Common myeloid progenitor, CD34-positive (primary cell): ENCODE measurements at regions not wholly inside any gene's neighbourhood (a gene's known extent, or its start where the extent isn't known, plus 50 kb on each side); places are given as distances from the start of the nearest gene placed in this dataset.

Source experiments
- CTCF ChIA-PET: fragments of 350-600 bp; sonication (Branson Sonifier 250); formaldehyde crosslinking; loops from one replicate; lab custom pipeline; 2021; ENCODE audit warnings: antibody characterized with exemption; lab: Charles Lee
- POLR2A ChIA-PET: fragments of 350-600 bp; sonication (Branson Sonifier 250); formaldehyde crosslinking; loops from one replicate; lab custom pipeline; 2021; ENCODE audit warnings: antibody characterized with exemption; lab: Charles Lee
- DNase-seq, 3 donors: peaks; one replicate each; pipeline versions ENCODE4 v3.0.0 to v3.0.0-alpha.2; 2013
- H3K27ac ChIP-seq, 2 experiments: 1 replicate in 1 of 2; 2 replicates in 1 of 2; pipeline ENCODE4 v1.7.0; 2013; ENCODE audit warnings: inconsistent platforms in 2 of 2, low read length in 2 of 2, mild to moderate bottlenecking in 2 of 2, low read depth in 1 of 2, moderate library complexity in 1 of 2; ENCODE audit not compliant: severe bottlenecking in 2 of 2, insufficient read depth in 1 of 2, poor library complexity in 1 of 2
- H3K27me3 ChIP-seq, 5 experiments: replicated peaks in 2 of 5; 1 replicate in 3 of 5; 2 replicates in 2 of 5; pipeline versions ENCODE4 v1.6.1 to v1.7.0; 2013; ENCODE audit warnings: low read length in 4 of 5, mild to moderate bottlenecking in 2 of 5, moderate library complexity in 2 of 5, inconsistent platforms in 1 of 5; ENCODE audit not compliant: insufficient read depth in 5 of 5, control insufficient read depth in 4 of 5
- H3K36me3 ChIP-seq, 4 experiments: 1 replicate in 2 of 4; 2 replicates in 2 of 4; pipeline versions ENCODE4 v1.6.1 to v1.7.0; 2013; ENCODE audit warnings: low read length in 3 of 4, control low read depth in 1 of 4, mild to moderate bottlenecking in 1 of 4; ENCODE audit not compliant: control insufficient read depth in 4 of 4, insufficient read depth in 4 of 4
- H3K4me1 ChIP-seq, 4 experiments: 1 replicate in 3 of 4; 2 replicates in 1 of 4; pipeline versions ENCODE4 v1.6.1 to v1.7.1; 2013; ENCODE audit warnings: low read length in 3 of 4, mild to moderate bottlenecking in 3 of 4, control low read depth in 1 of 4, inconsistent platforms in 1 of 4, moderate library complexity in 1 of 4; ENCODE audit not compliant: control insufficient read depth in 4 of 4, insufficient read depth in 4 of 4; ENCODE audit errors: control extremely low read depth in 1 of 4
- H3K4me3 ChIP-seq, 7 experiments: 1 replicate in 4 of 7; 2 replicates in 3 of 7; pipeline versions ENCODE4 v1.5.1 to v1.7.0; 2013; ENCODE audit warnings: mild to moderate bottlenecking in 7 of 7, low read length in 6 of 7, moderate library complexity in 6 of 7, inconsistent platforms in 2 of 7, low read depth in 2 of 7, control low read depth in 1 of 7; ENCODE audit not compliant: insufficient read depth in 4 of 7, control insufficient read depth in 1 of 7; ENCODE audit errors: extremely low read depth in 1 of 7
- H3K9me3 ChIP-seq, 5 experiments: 1 replicate in 4 of 5; 2 replicates in 1 of 5; pipeline versions ENCODE4 v1.6.1 to v1.7.1; 2013; ENCODE audit warnings: low read length in 4 of 5, mild to moderate bottlenecking in 2 of 5, inconsistent platforms in 1 of 5, low read depth in 1 of 5, moderate library complexity in 1 of 5; ENCODE audit not compliant: control insufficient read depth in 4 of 5, insufficient read depth in 2 of 5; ENCODE audit errors: control extremely low read depth in 1 of 5
- WGBS: methylation state at CpG from one replicate; pipeline ENCODE4 v1.1.5; 2013; ENCODE audit not compliant: insufficient coverage; 5-methylcytosine and 5-hydroxymethylcytosine counted together

GRCh38 chr10:128960517-128960916 lies 506.5 kb upstream of the MGMT start:
- no peaks in the 10 kb centered on the region for H3K36me3 ChIP-seq
- 62% methylated on average over 4 of the region's 8 CpGs for WGBS
- peaks cover 0 to 17% (median 2%) of the 10 kb centered on the region in 5 experiments for H3K27me3 ChIP-seq
- H3K4me1 ChIP-seq, result no peaks in the 10 kb centered on the region
- H3K4me3 ChIP-seq, result no peak overlapping the region
- ChIA-PET CTCF (no interaction called here), POLR2A (no interaction called here)
- peaks cover 0 to 3% (median 0%) of the 10 kb centered on the region in 5 experiments for H3K9me3 ChIP-seq
- no peak for DNase-seq
- no peak overlapping the region for H3K27ac ChIP-seq

GRCh38 chr10:128962182-128962581 lies 504.9 kb upstream of the MGMT start:
- no peaks in the 10 kb centered on the region for H3K4me1 ChIP-seq
- 97% methylated on average over 9 of the region's 10 CpGs for WGBS
- H3K4me3 ChIP-seq, result no peak overlapping the region
- peaks cover 0 to 3% (median 0%) of the 10 kb centered on the region in 5 experiments for H3K9me3 ChIP-seq
- H3K27me3 ChIP-seq, result peaks cover 2 to 20% (median 2%) of the 10 kb centered on the region in 5 experiments
- ChIA-PET CTCF (no interaction called here), POLR2A (no interaction called here)
- DNase-seq, result no peak
- no peaks in the 10 kb centered on the region for H3K36me3 ChIP-seq
- H3K27ac ChIP-seq, result no peak overlapping the region

- Histone ChIP-seq H3K27me3 (peaks cover 0 to 26% (median 2%) of the 10 kb centered on the region in 5 experiments), H3K9me3 (peaks cover 0 to 3% (median 0%) of the 10 kb centered on the region in 5 experiments), H3K4me3 (no peak overlapping the region), H3K27ac (no peak overlapping the region), H3K4me1 (no peaks in the 10 kb centered on the region), H3K36me3 (no peaks in the 10 kb centered on the region)
- CTCF ChIA-PET, result no interaction called here
- WGBS, result 94% methylated on average over 11 of the region's 12 CpGs
- no peak for DNase-seq
- POLR2A ChIA-PET, result no interaction called here
These were observed 503.6 kb upstream of the MGMT start for GRCh38 chr10:128963211-128964099.

- no peak overlapping the region for H3K4me3 ChIP-seq
- DNase-seq, result no peak
- CTCF ChIA-PET, result no interaction called here
- H3K4me1 ChIP-seq, result no peaks in the 10 kb centered on the region
- H3K27ac ChIP-seq, result no peak overlapping the region
- H3K9me3 ChIP-seq, result peaks cover 0 to 3% (median 0%) of the 10 kb centered on the region in 5 experiments
- 50% methylated on average over 2 of the region's 3 CpGs for WGBS
- POLR2A ChIA-PET, result no interaction called here
- no peaks in the 10 kb centered on the region for H3K36me3 ChIP-seq
- peaks cover 0 to 30% (median 2%) of the 10 kb centered on the region in 5 experiments for H3K27me3 ChIP-seq
These were observed 503.0 kb upstream of the MGMT start for GRCh38 chr10:128964100-128964403.

- H3K27me3 ChIP-seq, result peaks cover 0 to 42% (median 5%) of the 10 kb centered on the region in 5 experiments
- H3K27ac ChIP-seq, result no peak overlapping the region
- ChIA-PET POLR2A (interaction anchor here (0.5 kb wide), 1 partner anchor 958 kb away, joined by 3 read pairs; no protein-coding TSS in a partner anchor), CTCF (no interaction called here)
- H3K9me3 ChIP-seq, result peaks cover 0 to 6% (median 0%) of the 10 kb centered on the region in 5 experiments
- H3K36me3 ChIP-seq, result no peaks in the 10 kb centered on the region
- DNase-seq, result no peak
- no peaks in the 10 kb centered on the region for H3K4me1 ChIP-seq
- H3K4me3 ChIP-seq, result no peak overlapping the region
- 97% methylated on average over 10 of the region's 11 CpGs for WGBS
These were observed 498.9 kb upstream of the MGMT start for GRCh38 chr10:128967980-128968756.

- Histone ChIP-seq H3K9me3 (peaks cover 0 to 6% (median 0%) of the 10 kb centered on the region in 5 experiments), H3K36me3 (no peaks in the 10 kb centered on the region), H3K4me1 (no peaks in the 10 kb centered on the region), H3K27ac (no peak overlapping the region), H3K27me3 (peaks cover 0 to 48% (median 5%) of the 10 kb centered on the region in 5 experiments), H3K4me3 (no peak overlapping the region)
- WGBS, result 96% methylated on average over 8 of the region's 11 CpGs
- CTCF ChIA-PET, result no interaction called here
- POLR2A ChIA-PET, result no interaction called here
- no peak for DNase-seq
These were observed 497.5 kb upstream of the MGMT start for GRCh38 chr10:128969551-128969950.
